HCT116 (cell line): ENCODE measurements at regions not wholly inside any gene's neighbourhood (a gene's known extent, or its start where the extent isn't known, plus 50 kb on each side); places are given as distances from the start of the nearest gene placed in this dataset.

Source experiments
- ATAC-seq: fragments of 200-7000 bp; cut with Tn5 transposase; 2 replicates; pipeline ENCODE4 v1.9.1; 2020; ENCODE audit warnings: mild to moderate bottlenecking, moderate library complexity
- BruUV-seq: library from RNA; stranded (reverse); fragments of 400-500 nt; replicated peaks from 2 replicates; lab custom pipeline; 2021; lab: Mats Ljungman, UMichigan
- CTCF ChIA-PET: fragments of 300-600 bp; sonication (Branson Sonifier 250); formaldehyde crosslinking; loops from one replicate; lab custom pipeline; 2021; ENCODE audit warnings: antibody characterized with exemption; lab: Charles Lee
- POLR2A ChIA-PET: fragments of 300-600, 350-600 bp; sonication (Branson Sonifier 250); formaldehyde crosslinking; loops from one replicate; lab custom pipeline; 2021; ENCODE audit warnings: antibody characterized with exemption; lab: Charles Lee
- RAD21 ChIA-PET, 2 experiments: fragments of 300-600 bp; sonication (Branson Sonifier 250); formaldehyde crosslinking; loops; one replicate each; lab custom pipeline; 2023; ENCODE audit warnings: low total read pairs in 2 of 2; ENCODE audit not compliant: uncharacterized antibody in 2 of 2, unreplicated experiment in 2 of 2, low non-redundant PET in 1 of 2; lab: Charles Lee
- DNase-seq: peaks from one replicate; pipeline ENCODE4 v3.0.0-alpha.2; 2010; ENCODE audit warnings: low read depth, low spot score
- H2AFZ ChIP-seq: fragments of 200-600 bp; shearing (Covaris generic), sonication (generic); 2 replicates; pipeline ENCODE4 v1.6.1; 2017; ENCODE audit warnings: low read depth, mixed run types, mixed read lengths, antibody characterized with exemption, low read length; ENCODE audit not compliant: poor library complexity, severe bottlenecking
- H3K27ac ChIP-seq: 2 replicates; pipeline ENCODE4 v1.5.1; 2012; ENCODE audit warnings: low read depth, low read length
- H3K27me3 ChIP-seq: fragments of 200-600 bp; sonication (generic); 2 replicates; pipeline ENCODE4 v1.6.1; 2016; ENCODE audit warnings: mixed run types, low read length, mixed read lengths; ENCODE audit not compliant: insufficient read depth
- H3K36me3 ChIP-seq, 2 experiments: fragments of 200-500 bp in 1 of 2; fragments of 200-600 bp in 1 of 2; sonication (Bioruptor generic) in 1 of 2; sonication (generic) in 1 of 2; 2 replicates each; pipeline versions ENCODE4 v1.5.1 to v1.6.1; 2014 to 2016; ENCODE audit warnings: low read length in 2 of 2, inconsistent platforms in 1 of 2, mixed read lengths in 1 of 2, mixed run types in 1 of 2; ENCODE audit not compliant: insufficient read depth in 2 of 2, control insufficient read depth in 1 of 2
- H3K4me1 ChIP-seq, 2 experiments: fragments of 200-600 bp in 1 of 2; sonication (generic) in 1 of 2; 2 replicates each; pipeline versions ENCODE4 v1.5.1 to v1.6.1; 2012 to 2017; ENCODE audit warnings: low read length in 2 of 2, inconsistent platforms in 1 of 2, mild to moderate bottlenecking in 1 of 2, mixed read lengths in 1 of 2, mixed run types in 1 of 2, moderate library complexity in 1 of 2; ENCODE audit not compliant: insufficient read depth in 2 of 2, control insufficient read depth in 1 of 2
- H3K4me2 ChIP-seq: fragments of 200-600 bp; sonication (generic); 2 replicates; pipeline ENCODE4 v1.6.1; 2017; ENCODE audit warnings: mixed run types, low read length, mixed read lengths
- H3K4me3 ChIP-seq, 2 experiments: fragments of 200-600 bp in 1 of 2; sonication (generic) in 1 of 2; replicated peaks in 1 of 2; 2 replicates each; pipeline ENCODE4 v1.5.1; 2011 to 2016; ENCODE audit warnings: low read length in 2 of 2, control low read depth in 1 of 2, low read depth in 1 of 2, mild to moderate bottlenecking in 1 of 2, mixed read lengths in 1 of 2, mixed run types in 1 of 2
- H3K79me2 ChIP-seq: fragments of 200-600 bp; sonication (generic); 2 replicates; pipeline ENCODE4 v1.6.1; 2017; ENCODE audit warnings: mild to moderate bottlenecking, mixed run types, low read length, moderate library complexity, mixed read lengths; ENCODE audit not compliant: insufficient read depth
- H3K9ac ChIP-seq: fragments of 200-600 bp; sonication (generic); 2 replicates; pipeline ENCODE4 v1.6.1; 2016; ENCODE audit warnings: low read length, mixed read lengths
- H3K9me2 ChIP-seq: fragments of 200-600 bp; sonication (generic), shearing (Covaris generic); 2 replicates; pipeline ENCODE4 v1.6.1; 2017; ENCODE audit warnings: mixed run types, mild to moderate bottlenecking, moderate library complexity; ENCODE audit not compliant: insufficient read depth
- H3K9me3 ChIP-seq, 2 experiments: fragments of 200-500 bp in 1 of 2; fragments of 200-600 bp in 1 of 2; sonication (Bioruptor generic) in 1 of 2; sonication (generic) in 1 of 2; 2 replicates each; pipeline ENCODE4 v1.6.1; 2014 to 2017; ENCODE audit warnings: low read length in 2 of 2, mixed read lengths in 2 of 2, inconsistent platforms in 1 of 2, low read depth in 1 of 2, mild to moderate bottlenecking in 1 of 2, mixed run types in 1 of 2, moderate library complexity in 1 of 2; ENCODE audit not compliant: control insufficient read depth in 1 of 2, insufficient read depth in 1 of 2
- H4K20me1 ChIP-seq: fragments of 200-600 bp; sonication (generic), shearing (Covaris generic); 2 replicates; pipeline ENCODE4 v1.6.1; 2017; ENCODE audit warnings: mixed run types, mild to moderate bottlenecking, moderate library complexity; ENCODE audit not compliant: insufficient read depth
- CBX3 ChIP-seq: IDR thresholded peaks from 2 replicates; pipeline ENCODE4 v1.6.1; 2012; ENCODE audit warnings: low read depth
- CEBPB ChIP-seq: IDR thresholded peaks from 2 replicates; pipeline ENCODE4 v1.6.1; 2012; ENCODE audit warnings: low read depth
- EGR1 ChIP-seq: IDR thresholded peaks from 2 replicates; pipeline ENCODE4 v1.6.1; 2012; ENCODE audit warnings: low read depth
- ELF1 ChIP-seq: IDR thresholded peaks from 2 replicates; pipeline ENCODE4 v1.6.1; 2012; ENCODE audit warnings: low read depth, borderline replicate concordance
- EZH2 ChIP-seq: fragments of 200-600 bp; sonication (generic); IDR thresholded peaks from 2 replicates; pipeline ENCODE4 v1.6.1; 2017; ENCODE audit warnings: antibody characterized with exemption, mixed run types
- EZH2phosphoT487 ChIP-seq: fragments of 200-600 bp; IDR thresholded peaks from 2 replicates; pipeline ENCODE4 v1.6.1; 2018; ENCODE audit warnings: antibody characterized with exemption, borderline replicate concordance
- FOSL1 ChIP-seq: IDR thresholded peaks from 2 replicates; pipeline ENCODE4 v1.6.1; 2012; ENCODE audit warnings: low read depth
- JUND ChIP-seq: IDR thresholded peaks from 2 replicates; pipeline ENCODE4 v1.6.1; 2012
- POLR2A ChIP-seq: IDR thresholded peaks from 2 replicates; pipeline ENCODE4 v1.7.0; 2011; ENCODE audit warnings: borderline replicate concordance; ENCODE audit not compliant: insufficient read depth, insufficient read length; ENCODE audit errors: extremely low read depth
- RAD21 ChIP-seq: IDR thresholded peaks from 2 replicates; pipeline ENCODE4 v1.6.1; 2012; ENCODE audit warnings: low read depth, mild to moderate bottlenecking
- SIN3A ChIP-seq: IDR thresholded peaks from 2 replicates; pipeline ENCODE4 v1.6.1; 2012; ENCODE audit warnings: low read depth
- TCF7L2 ChIP-seq: IDR thresholded peaks from 2 replicates; pipeline ENCODE4 v1.7.0; 2011; ENCODE audit warnings: borderline replicate concordance, inconsistent platforms; ENCODE audit not compliant: insufficient read depth, insufficient read length; ENCODE audit errors: extremely low read depth
- YY1 ChIP-seq: IDR thresholded peaks from 2 replicates; pipeline ENCODE4 v1.6.1; 2011; ENCODE audit warnings: low read length, low read depth, moderate library complexity, mild to moderate bottlenecking; ENCODE audit not compliant: insufficient replicate concordance; ENCODE audit errors: extremely low read depth
- intact Hi-C: fragments of 100-400 bp; cut with micrococcal nuclease; formaldehyde crosslinking; loops from 2 replicates; pipeline ENCODE4 v1.10.0; 2022
- TF ChIP-seq, protein P1 (sequence below): IDR thresholded peaks from 2 replicates; pipeline ENCODE4 v1.6.1; 2012
- TF ChIP-seq, protein P2 (sequence below): IDR thresholded peaks from 2 replicates; pipeline ENCODE4 v1.6.1; 2012; ENCODE audit warnings: low read depth
- TF ChIP-seq, protein P3 (sequence below), 3 experiments: fragments of 200-600 bp in 1 of 3; sonication (generic) in 1 of 3; IDR thresholded peaks in 2 of 3; conservative IDR thresholded peaks in 1 of 3; 2 replicates each; pipeline ENCODE4 v1.5.1; 2012 to 2017; ENCODE audit warnings: low read depth in 2 of 3, low read length in 2 of 3, antibody characterized with exemption in 1 of 3, borderline replicate concordance in 1 of 3, control low read depth in 1 of 3, mild to moderate bottlenecking in 1 of 3, mixed read lengths in 1 of 3, mixed run types in 1 of 3, moderate library complexity in 1 of 3; ENCODE audit not compliant: insufficient read depth in 1 of 3

DNA sequence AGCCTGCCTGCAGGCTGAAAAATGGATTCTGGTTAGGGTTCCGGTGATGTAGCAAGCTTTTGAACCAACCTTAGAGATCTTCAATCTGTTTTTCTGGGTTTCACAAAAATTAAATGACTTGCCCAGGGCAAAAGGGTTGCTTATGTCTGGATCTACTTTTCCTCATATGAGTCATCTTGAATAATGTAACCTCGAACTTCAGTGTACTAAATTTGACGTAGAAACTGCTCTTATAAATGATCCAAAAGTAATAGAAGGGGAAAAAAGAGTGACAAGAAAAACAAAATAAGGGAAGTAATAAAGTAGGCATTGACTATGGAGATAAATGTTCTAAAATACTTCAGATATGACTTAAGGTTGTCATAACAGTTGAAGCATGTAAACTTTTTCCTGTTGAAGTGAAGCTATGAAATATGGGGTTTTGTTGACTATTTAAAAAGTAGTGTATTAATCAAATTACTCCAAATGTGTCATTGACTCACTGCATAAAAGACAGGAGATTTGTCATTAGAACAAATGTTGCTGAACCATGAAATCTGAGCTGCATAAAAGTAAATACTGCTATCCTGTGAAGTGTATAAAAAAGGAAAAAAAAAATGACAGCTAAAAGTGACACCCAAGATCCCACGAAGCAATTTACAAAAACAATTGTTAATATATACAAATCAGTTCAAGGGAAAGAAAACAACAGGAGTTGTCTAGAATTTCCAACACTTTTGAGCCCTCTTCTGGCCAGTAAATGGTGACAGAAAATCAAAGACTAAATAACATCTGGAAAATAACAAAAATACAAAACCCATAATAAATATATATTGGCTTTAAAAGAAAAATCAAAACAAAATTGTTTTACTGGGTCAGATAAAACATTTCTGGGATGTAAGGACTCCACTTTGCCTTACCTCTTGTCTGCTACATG is 103.6 kb upstream of the SERPINE2 start:
- Histone ChIP-seq H4K20me1 (no peaks in the 10 kb centered on the region), H3K9me2 (no peaks in the 10 kb centered on the region; the same call in 1 of the 2 replicates), H3K4me1 (peaks cover 19 to 53% of the 10 kb centered on the region in 2 experiments), H3K4me3 (no peak overlapping the region), H3K9me3 (no peaks in the 10 kb centered on the region), H3K9ac (no peak overlapping the region), H3K27me3 (no peaks in the 10 kb centered on the region), H3K79me2 (no peaks in the 10 kb centered on the region), H3K36me3 (no peaks in the 10 kb centered on the region), H2AFZ (peak overlapping the region; percentile 93), H3K4me2 (peak overlapping the region; percentile 49), H3K27ac (no peak overlapping the region)
- no peak for ATAC-seq
- CTCF ChIA-PET = no interaction called here
- POLR2A ChIA-PET = no interaction called here
- DNase-seq = no peak
- RAD21 ChIA-PET = no interaction called here
- no peak for TF ChIP-seq YY1
- TF ChIP-seq RAD21 = peak; percentile 55
- no peak for TF ChIP-seq POLR2A
- TF ChIP-seq SIN3A = no peak
- no peak for TF ChIP-seq ELF1
- TF ChIP-seq, protein P1, sequence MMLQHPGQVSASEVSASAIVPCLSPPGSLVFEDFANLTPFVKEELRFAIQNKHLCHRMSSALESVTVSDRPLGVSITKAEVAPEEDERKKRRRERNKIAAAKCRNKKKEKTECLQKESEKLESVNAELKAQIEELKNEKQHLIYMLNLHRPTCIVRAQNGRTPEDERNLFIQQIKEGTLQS = no peak
- TF ChIP-seq, protein P2, sequence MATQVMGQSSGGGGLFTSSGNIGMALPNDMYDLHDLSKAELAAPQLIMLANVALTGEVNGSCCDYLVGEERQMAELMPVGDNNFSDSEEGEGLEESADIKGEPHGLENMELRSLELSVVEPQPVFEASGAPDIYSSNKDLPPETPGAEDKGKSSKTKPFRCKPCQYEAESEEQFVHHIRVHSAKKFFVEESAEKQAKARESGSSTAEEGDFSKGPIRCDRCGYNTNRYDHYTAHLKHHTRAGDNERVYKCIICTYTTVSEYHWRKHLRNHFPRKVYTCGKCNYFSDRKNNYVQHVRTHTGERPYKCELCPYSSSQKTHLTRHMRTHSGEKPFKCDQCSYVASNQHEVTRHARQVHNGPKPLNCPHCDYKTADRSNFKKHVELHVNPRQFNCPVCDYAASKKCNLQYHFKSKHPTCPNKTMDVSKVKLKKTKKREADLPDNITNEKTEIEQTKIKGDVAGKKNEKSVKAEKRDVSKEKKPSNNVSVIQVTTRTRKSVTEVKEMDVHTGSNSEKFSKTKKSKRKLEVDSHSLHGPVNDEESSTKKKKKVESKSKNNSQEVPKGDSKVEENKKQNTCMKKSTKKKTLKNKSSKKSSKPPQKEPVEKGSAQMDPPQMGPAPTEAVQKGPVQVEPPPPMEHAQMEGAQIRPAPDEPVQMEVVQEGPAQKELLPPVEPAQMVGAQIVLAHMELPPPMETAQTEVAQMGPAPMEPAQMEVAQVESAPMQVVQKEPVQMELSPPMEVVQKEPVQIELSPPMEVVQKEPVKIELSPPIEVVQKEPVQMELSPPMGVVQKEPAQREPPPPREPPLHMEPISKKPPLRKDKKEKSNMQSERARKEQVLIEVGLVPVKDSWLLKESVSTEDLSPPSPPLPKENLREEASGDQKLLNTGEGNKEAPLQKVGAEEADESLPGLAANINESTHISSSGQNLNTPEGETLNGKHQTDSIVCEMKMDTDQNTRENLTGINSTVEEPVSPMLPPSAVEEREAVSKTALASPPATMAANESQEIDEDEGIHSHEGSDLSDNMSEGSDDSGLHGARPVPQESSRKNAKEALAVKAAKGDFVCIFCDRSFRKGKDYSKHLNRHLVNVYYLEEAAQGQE = no peak
- TF ChIP-seq CBX3 = no peak
- TF ChIP-seq EZH2 = no peak
- TF ChIP-seq EGR1 = no peak
- TF ChIP-seq, protein P3, sequence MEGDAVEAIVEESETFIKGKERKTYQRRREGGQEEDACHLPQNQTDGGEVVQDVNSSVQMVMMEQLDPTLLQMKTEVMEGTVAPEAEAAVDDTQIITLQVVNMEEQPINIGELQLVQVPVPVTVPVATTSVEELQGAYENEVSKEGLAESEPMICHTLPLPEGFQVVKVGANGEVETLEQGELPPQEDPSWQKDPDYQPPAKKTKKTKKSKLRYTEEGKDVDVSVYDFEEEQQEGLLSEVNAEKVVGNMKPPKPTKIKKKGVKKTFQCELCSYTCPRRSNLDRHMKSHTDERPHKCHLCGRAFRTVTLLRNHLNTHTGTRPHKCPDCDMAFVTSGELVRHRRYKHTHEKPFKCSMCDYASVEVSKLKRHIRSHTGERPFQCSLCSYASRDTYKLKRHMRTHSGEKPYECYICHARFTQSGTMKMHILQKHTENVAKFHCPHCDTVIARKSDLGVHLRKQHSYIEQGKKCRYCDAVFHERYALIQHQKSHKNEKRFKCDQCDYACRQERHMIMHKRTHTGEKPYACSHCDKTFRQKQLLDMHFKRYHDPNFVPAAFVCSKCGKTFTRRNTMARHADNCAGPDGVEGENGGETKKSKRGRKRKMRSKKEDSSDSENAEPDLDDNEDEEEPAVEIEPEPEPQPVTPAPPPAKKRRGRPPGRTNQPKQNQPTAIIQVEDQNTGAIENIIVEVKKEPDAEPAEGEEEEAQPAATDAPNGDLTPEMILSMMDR (IDR thresholded peaks at IDR 0.05 in 2 of 3, conservative IDR thresholded peaks at IDR 0.05 in 1 of 3; ENCODE audit: borderline replicate concordance in 1 of 3, insufficient read depth in 1 of 3, low read depth in 2 of 3, low read length in 2 of 3) = peak in 1 of 3 experiments; percentile 40; a peak in 2 of 6 replicates
- peak; percentile 41; the same call in 1 of the 2 replicates for TF ChIP-seq JUND
- no peak for TF ChIP-seq EZH2phosphoT487
- peak; percentile 51; the same call in 1 of the 2 replicates for TF ChIP-seq FOSL1
- TF ChIP-seq CEBPB = peak; percentile 5; the same call in 1 of the 2 replicates
- TF ChIP-seq TCF7L2 = no peak
- intact Hi-C loops = loop anchor here (10.0 kb wide), 1 partner anchor 148 kb away; no protein-coding TSS in a partner anchor
- BruUV-seq = no TSS peak
